Calu3 (cell line): ENCODE measurements at regions not wholly inside any gene's neighbourhood (a gene's known extent, or its start where the extent isn't known, plus 50 kb on each side); places are given as distances from the start of the nearest gene placed in this dataset.

ENCODE experiments used
- BruUV-seq: library from RNA; stranded (reverse); fragments of 400-500 nt; replicated peaks from 2 replicates; lab custom pipeline; 2021; lab: Mats Ljungman, UMichigan
- CTCF ChIA-PET: fragments of 300-600 bp; sonication (Branson Sonifier 250); formaldehyde crosslinking; loops from one replicate; lab custom pipeline; 2022; ENCODE audit warnings: antibody characterized with exemption; lab: Charles Lee
- DNase-seq: peaks from one replicate; pipeline ENCODE4 v3.0.0; 2022
- H3K27ac Mint-ChIP-seq: one replicate; pipeline ENCODE4 v1.8.0; 2022; ENCODE audit warnings: mixed read lengths; ENCODE audit not compliant: unreplicated experiment
- H3K27me3 Mint-ChIP-seq: one replicate; pipeline ENCODE4 v1.8.0; 2022; ENCODE audit warnings: mixed read lengths; ENCODE audit not compliant: unreplicated experiment
- H3K36me3 Mint-ChIP-seq: one replicate; pipeline ENCODE4 v1.8.0; 2022; ENCODE audit warnings: mild to moderate bottlenecking, moderate library complexity, mixed read lengths; ENCODE audit not compliant: insufficient read depth, unreplicated experiment
- H3K4me1 Mint-ChIP-seq: one replicate; pipeline ENCODE4 v1.8.0; 2022; ENCODE audit warnings: mild to moderate bottlenecking, low read depth, mixed read lengths; ENCODE audit not compliant: unreplicated experiment
- H3K4me3 Mint-ChIP-seq: one replicate; pipeline ENCODE4 v1.8.0; 2022; ENCODE audit warnings: mild to moderate bottlenecking, low read depth, moderate library complexity, mixed read lengths; ENCODE audit not compliant: unreplicated experiment
- H3K9me3 Mint-ChIP-seq: one replicate; pipeline ENCODE4 v1.8.0; 2022; ENCODE audit warnings: low read depth, mixed read lengths; ENCODE audit not compliant: unreplicated experiment
- CTCF ChIP-seq: fragments of 200-600 bp; IDR thresholded peaks from one replicate; pipeline ENCODE4 v1.8.0; 2022; ENCODE audit warnings: antibody characterized with exemption; ENCODE audit not compliant: unreplicated experiment
- intact Hi-C: fragments of 100-400 bp; cut with micrococcal nuclease; formaldehyde crosslinking; loops from one replicate; pipeline ENCODE4 v1.10.0; 2022; ENCODE audit not compliant: unreplicated experiment

GRCh38 chr11:96949464-96949863 is 559.7 kb downstream of the JRKL start:
- Mint-ChIP-seq H3K4me3 (no peak overlapping the region), H3K9me3 (no peaks in the 10 kb centered on the region), H3K36me3 (no peaks in the 10 kb centered on the region), H3K27me3 (no peaks in the 10 kb centered on the region), H3K27ac (no peak overlapping the region), H3K4me1 (no peaks in the 10 kb centered on the region)
- no peak for TF ChIP-seq CTCF
- CTCF ChIA-PET = no interaction called here
- no peak for DNase-seq
- no TSS peak for BruUV-seq
- intact Hi-C loops = no loop called here

- Mint-ChIP-seq H3K9me3 (no peaks in the 10 kb centered on the region), H3K4me1 (no peaks in the 10 kb centered on the region), H3K27ac (no peak overlapping the region), H3K27me3 (no peaks in the 10 kb centered on the region), H3K4me3 (no peak overlapping the region), H3K36me3 (no peaks in the 10 kb centered on the region)
- BruUV-seq = no TSS peak
- CTCF ChIA-PET = no interaction called here
- TF ChIP-seq CTCF = no peak
- intact Hi-C loops = no loop called here
- DNase-seq = no peak
These were observed 564.9 kb downstream of the JRKL start for GRCh38 chr11:96954587-96955242.

GRCh38 chr11:96960476-96960875 is 570.7 kb downstream of the JRKL start:
- no TSS peak for BruUV-seq
- DNase-seq = no peak
- intact Hi-C loops = no loop called here
- TF ChIP-seq CTCF = no peak
- H3K27ac Mint-ChIP-seq = no peak overlapping the region
- no peak overlapping the region for H3K4me3 Mint-ChIP-seq
- H3K36me3 Mint-ChIP-seq = no peaks in the 10 kb centered on the region
- H3K4me1 Mint-ChIP-seq = no peaks in the 10 kb centered on the region
- no peaks in the 10 kb centered on the region for H3K27me3 Mint-ChIP-seq
- CTCF ChIA-PET = no interaction called here
- no peaks in the 10 kb centered on the region for H3K9me3 Mint-ChIP-seq

- Mint-ChIP-seq H3K4me1 (no peaks in the 10 kb centered on the region), H3K27me3 (no peaks in the 10 kb centered on the region), H3K9me3 (no peaks in the 10 kb centered on the region), H3K4me3 (no peak overlapping the region), H3K27ac (no peak overlapping the region), H3K36me3 (no peaks in the 10 kb centered on the region)
- no peak for TF ChIP-seq CTCF
- CTCF ChIA-PET = no interaction called here
- DNase-seq = no peak
- intact Hi-C loops = no loop called here
- no TSS peak for BruUV-seq
These were observed 571.1 kb downstream of the JRKL start for GRCh38 chr11:96960926-96961325.
